ENCODE measurements at regions not wholly inside any gene's neighbourhood (a gene's known extent, or its start where the extent isn't known, plus 50 kb on each side); places are given as distances from the start of the nearest gene placed in this dataset.

- no peak for DNase-seq
Measured at GRCh38 chr10:7507887-7508726, 97.3 kb upstream of the SFMBT2 start.

- DNase-seq, result no peak
Measured at GRCh38 chr10:7506571-7506970, 95.7 kb upstream of the SFMBT2 start.

- DNase-seq, result no peak
Measured at GRCh38 chr10:7505196-7505595, 94.4 kb upstream of the SFMBT2 start.

- no peak for DNase-seq
Measured at GRCh38 chr10:7503190-7503589, 92.4 kb upstream of the SFMBT2 start.

GRCh38 chr10:7501157-7501556 lies 90.3 kb upstream of the SFMBT2 start:
- no peak for DNase-seq

- no peak for DNase-seq
Measured at GRCh38 chr10:7498111-7498510, 87.3 kb upstream of the SFMBT2 start.

GRCh38 chr10:7493996-7494395 lies 83.2 kb upstream of the SFMBT2 start:
- no peak for DNase-seq

GRCh38 chr10:7492660-7493046 lies 81.8 kb upstream of the SFMBT2 start:
- no peak for DNase-seq

- DNase-seq, result no peak
Measured at GRCh38 chr10:7491949-7492659, 81.3 kb upstream of the SFMBT2 start.

GRCh38 chr10:7491230-7491629 lies 80.4 kb upstream of the SFMBT2 start:
- no peak for DNase-seq

GRCh38 chr10:7488418-7488829 lies 77.6 kb upstream of the SFMBT2 start:
- no peak for DNase-seq

- DNase-seq, result no peak
Measured at GRCh38 chr10:7487528-7487927, 76.7 kb upstream of the SFMBT2 start.

- DNase-seq, result no peak
Measured at GRCh38 chr10:7486528-7486927, 75.7 kb upstream of the SFMBT2 start.

GRCh38 chr10:7485799-7486198 lies 75.0 kb upstream of the SFMBT2 start:
- DNase-seq, result no peak

GRCh38 chr10:7485244-7485556 lies 74.4 kb upstream of the SFMBT2 start:
- DNase-seq, result no peak

GRCh38 chr10:7484456-7485243 lies 73.8 kb upstream of the SFMBT2 start:
- DNase-seq, result no peak

GRCh38 chr10:7483848-7484247 lies 73.0 kb upstream of the SFMBT2 start:
- DNase-seq, result no peak

- DNase-seq, result no peak
Measured at GRCh38 chr10:7482992-7483391, 72.2 kb upstream of the SFMBT2 start.

GRCh38 chr10:7481368-7481765 lies 70.5 kb upstream of the SFMBT2 start:
- DNase-seq, result no peak

- no peak for DNase-seq
Measured at GRCh38 chr10:7480742-7481367, 70.0 kb upstream of the SFMBT2 start.

GRCh38 chr10:7479861-7480598 lies 69.2 kb upstream of the SFMBT2 start:
- DNase-seq, result no peak

GRCh38 chr10:7478727-7479457 lies 68.1 kb upstream of the SFMBT2 start:
- DNase-seq, result no peak

Data from SHP77 treated with DMSO at 0.1 percent for 48 hours (cell line).